IPS-15b (cell line): ENCODE measurements at regions not wholly inside any gene's neighbourhood (a gene's known extent, or its start where the extent isn't known, plus 50 kb on each side); places are given as distances from the start of the nearest gene placed in this dataset.

Experiments
- H3K27me3 ChIP-seq: one replicate; pipeline ENCODE4 v1.6.1; 2013; ENCODE audit warnings: low read length; ENCODE audit not compliant: control insufficient read depth, insufficient read depth
- H3K36me3 ChIP-seq: one replicate; pipeline ENCODE4 v1.6.1; 2013; ENCODE audit warnings: low read length; ENCODE audit not compliant: control insufficient read depth, insufficient read depth
- H3K4me1 ChIP-seq: one replicate; pipeline ENCODE4 v1.6.1; 2013; ENCODE audit warnings: mild to moderate bottlenecking, low read length; ENCODE audit not compliant: control insufficient read depth, insufficient read depth
- H3K4me3 ChIP-seq: one replicate; pipeline ENCODE4 v1.5.1; 2013; ENCODE audit warnings: low read depth, low read length
- H3K9ac ChIP-seq: one replicate; pipeline ENCODE4 v1.6.1; 2013; ENCODE audit warnings: low read depth, mild to moderate bottlenecking, low read length
- H3K9me3 ChIP-seq: one replicate; pipeline ENCODE4 v1.6.1; 2013; ENCODE audit warnings: mild to moderate bottlenecking, low read length; ENCODE audit not compliant: control insufficient read depth, insufficient read depth

DNA sequence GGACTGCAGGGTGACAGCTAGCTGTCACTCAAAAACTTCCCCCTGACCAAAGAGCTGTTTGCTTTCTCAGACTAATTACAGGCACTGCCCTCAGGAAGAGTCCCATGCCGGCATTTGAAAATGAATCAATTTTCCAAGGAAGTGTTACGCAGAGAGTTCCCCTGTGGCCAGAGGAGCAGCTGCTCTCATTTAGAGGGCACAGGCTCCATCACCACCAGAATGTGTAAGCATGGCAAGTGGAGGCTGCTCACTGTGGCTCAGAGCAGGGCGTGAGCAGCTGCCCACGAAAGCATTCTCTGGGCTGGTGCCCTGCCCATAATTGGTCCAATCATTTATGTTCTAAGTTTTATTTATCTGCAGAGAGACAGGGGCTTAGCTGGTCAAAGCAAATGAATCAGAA lies 202.2 kb downstream of the RAMP3 start:
- no peak overlapping the region for H3K9ac ChIP-seq
- no peaks in the 10 kb centered on the region for H3K27me3 ChIP-seq
- no peaks in the 10 kb centered on the region for H3K4me1 ChIP-seq
- H3K9me3 ChIP-seq, result no peaks in the 10 kb centered on the region
- no peak overlapping the region for H3K4me3 ChIP-seq
- no peaks in the 10 kb centered on the region for H3K36me3 ChIP-seq

DNA sequence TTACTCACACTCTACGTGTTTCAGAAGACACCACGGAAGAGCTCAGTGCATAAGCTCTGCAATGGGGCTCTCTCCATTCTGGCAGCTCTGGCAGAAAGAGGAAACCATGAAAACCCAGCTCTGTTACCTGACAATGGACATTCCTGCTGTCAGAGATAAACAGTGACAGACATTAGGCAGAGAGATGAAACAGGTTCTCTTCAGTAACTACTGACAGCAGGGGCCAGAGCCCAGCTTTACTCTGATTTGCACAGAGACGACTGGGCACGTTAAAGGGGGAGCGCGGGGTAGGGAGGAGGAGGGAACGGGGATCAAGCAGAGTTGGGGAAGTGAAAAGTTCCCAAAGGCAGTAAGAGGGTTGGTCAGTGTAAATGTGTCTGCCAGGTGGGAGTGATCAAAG lies 206.1 kb downstream of the RAMP3 start:
- Histone ChIP-seq H3K9ac (no peak overlapping the region), H3K27me3 (no peaks in the 10 kb centered on the region), H3K9me3 (no peaks in the 10 kb centered on the region), H3K4me1 (no peaks in the 10 kb centered on the region), H3K36me3 (no peaks in the 10 kb centered on the region), H3K4me3 (no peak overlapping the region)

DNA sequence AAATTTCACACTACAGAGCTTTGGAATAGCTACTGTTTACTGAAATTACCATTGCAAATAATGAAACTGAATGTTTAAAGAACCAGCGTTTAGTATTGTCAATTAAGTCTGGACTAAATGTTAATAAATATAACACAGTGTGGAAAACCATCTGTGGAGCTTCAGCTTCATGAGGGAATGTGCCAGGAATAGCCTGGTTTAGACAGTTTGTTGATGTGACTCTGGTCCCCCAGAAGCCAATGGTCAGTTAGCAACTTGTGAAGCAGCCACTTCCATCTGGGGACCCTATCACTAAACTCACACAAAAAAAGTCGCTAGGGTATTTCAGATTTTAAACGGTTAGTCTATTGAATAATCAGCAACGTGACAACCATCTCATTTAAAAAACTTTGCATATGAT lies 207.8 kb downstream of the RAMP3 start:
- H3K4me3 ChIP-seq, result no peak overlapping the region
- no peak overlapping the region for H3K9ac ChIP-seq
- H3K27me3 ChIP-seq, result no peaks in the 10 kb centered on the region
- no peaks in the 10 kb centered on the region for H3K4me1 ChIP-seq
- H3K36me3 ChIP-seq, result no peaks in the 10 kb centered on the region
- no peaks in the 10 kb centered on the region for H3K9me3 ChIP-seq

DNA sequence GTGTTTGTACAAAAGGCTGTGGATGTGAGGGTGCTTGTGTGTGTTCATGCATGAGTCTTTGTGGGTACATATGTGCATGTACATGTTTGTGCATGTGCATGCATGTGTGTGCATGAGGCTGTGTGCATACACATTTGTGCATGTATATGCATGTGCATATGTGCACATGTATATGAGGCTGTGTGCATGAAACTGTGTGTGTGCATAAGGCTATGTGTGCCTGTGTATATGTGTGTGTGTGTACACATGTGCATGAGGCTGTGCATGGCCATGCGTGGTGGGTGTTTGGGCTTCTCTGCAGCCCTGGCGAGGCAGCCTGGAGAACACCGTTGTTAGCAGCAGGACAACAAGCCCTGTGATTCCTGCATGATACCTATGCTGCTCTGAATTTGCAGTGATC lies 207.7 kb upstream of the ADCY1 start:
- Histone ChIP-seq H3K27me3 (no peaks in the 10 kb centered on the region), H3K9ac (no peak overlapping the region), H3K9me3 (no peaks in the 10 kb centered on the region)

DNA sequence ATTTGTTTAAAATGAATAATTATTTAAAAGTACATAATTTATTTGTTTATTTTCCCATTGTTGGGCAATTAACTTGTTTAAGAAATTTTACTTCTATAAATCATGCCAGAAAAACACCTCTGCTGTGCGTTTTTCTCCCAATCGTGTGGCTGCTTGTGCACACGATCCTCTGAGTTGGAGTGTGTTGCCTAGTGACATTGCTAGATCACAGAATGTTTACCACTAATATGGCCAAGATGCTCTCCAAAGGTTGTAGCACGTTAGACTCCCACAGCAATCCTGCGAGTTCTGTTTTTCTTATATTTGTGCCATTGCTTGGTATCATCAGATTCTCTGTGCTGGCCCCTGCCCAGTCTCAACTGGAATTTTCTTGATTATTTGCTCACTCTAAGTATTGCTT lies 207.1 kb upstream of the ADCY1 start:
- Histone ChIP-seq H3K4me3 (no peak overlapping the region), H3K36me3 (no peaks in the 10 kb centered on the region), H3K27me3 (no peaks in the 10 kb centered on the region), H3K9ac (no peak overlapping the region), H3K9me3 (no peaks in the 10 kb centered on the region), H3K4me1 (no peaks in the 10 kb centered on the region)

More for the DNA sequence above, 207.7 kb upstream of the ADCY1 start:
- Histone ChIP-seq H3K4me3 (no peak overlapping the region), H3K4me1 (no peaks in the 10 kb centered on the region), H3K36me3 (no peaks in the 10 kb centered on the region)

DNA sequence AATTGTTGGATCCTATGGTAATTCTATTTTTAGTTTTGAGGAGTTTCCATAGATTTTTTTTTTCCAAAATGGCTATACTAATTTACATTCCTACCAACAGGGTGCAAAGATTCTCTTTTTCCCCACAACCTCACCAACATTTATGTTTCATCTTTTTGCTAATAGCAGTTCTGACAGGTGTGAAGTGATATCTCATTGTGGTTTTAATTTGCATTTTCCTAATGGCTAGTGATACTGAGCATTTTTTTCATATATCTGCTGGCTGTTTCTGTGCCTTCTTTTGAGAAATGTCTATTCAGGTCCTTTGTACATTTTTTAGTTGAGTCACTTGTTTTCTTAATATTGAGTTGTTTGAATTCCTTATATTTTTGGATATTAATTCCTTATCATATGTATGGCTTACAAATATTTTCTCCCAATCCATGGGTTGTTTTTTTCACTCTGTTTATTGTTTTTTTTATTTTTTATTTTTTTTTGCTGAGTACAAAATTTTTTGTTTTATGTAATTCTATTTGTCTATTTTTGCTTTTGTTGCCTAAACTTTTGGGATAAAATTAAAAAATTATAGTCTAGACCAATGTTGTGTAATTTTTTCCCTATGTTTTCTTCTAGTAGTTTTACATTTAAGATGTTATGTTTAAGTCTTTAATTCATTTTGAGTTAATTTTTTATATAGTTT lies 205.9 kb upstream of the ADCY1 start:
- no peaks in the 10 kb centered on the region for H3K27me3 ChIP-seq
- no peaks in the 10 kb centered on the region for H3K36me3 ChIP-seq
- no peak overlapping the region for H3K4me3 ChIP-seq
- H3K4me1 ChIP-seq, result no peaks in the 10 kb centered on the region
- H3K9me3 ChIP-seq, result no peaks in the 10 kb centered on the region
- H3K9ac ChIP-seq, result no peak overlapping the region

DNA sequence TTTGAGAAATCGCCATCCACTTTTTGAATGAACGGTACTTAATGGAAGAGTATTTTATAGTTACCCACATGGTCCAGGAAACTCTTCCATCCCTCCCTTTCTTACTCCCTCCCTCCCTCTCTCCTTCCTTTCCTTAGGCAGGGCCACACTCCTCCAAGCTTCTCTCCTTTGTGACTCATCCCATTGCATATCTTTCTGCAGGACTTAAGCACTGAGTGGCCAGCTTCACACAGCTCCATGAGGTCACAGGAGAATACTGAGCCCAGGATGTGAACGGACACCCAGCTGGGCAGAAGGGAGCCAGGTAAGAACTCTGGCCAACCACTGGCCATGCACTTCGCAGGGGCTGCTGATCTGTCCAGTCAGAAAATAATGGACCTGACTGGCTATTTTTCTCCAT lies 189.7 kb upstream of the ADCY1 start:
- H3K27me3 ChIP-seq, result no peaks in the 10 kb centered on the region
- no peaks in the 10 kb centered on the region for H3K36me3 ChIP-seq
- no peak overlapping the region for H3K4me3 ChIP-seq
- H3K9me3 ChIP-seq, result peaks cover 3% of the 10 kb centered on the region
- H3K4me1 ChIP-seq, result no peaks in the 10 kb centered on the region
- H3K9ac ChIP-seq, result no peak overlapping the region

DNA sequence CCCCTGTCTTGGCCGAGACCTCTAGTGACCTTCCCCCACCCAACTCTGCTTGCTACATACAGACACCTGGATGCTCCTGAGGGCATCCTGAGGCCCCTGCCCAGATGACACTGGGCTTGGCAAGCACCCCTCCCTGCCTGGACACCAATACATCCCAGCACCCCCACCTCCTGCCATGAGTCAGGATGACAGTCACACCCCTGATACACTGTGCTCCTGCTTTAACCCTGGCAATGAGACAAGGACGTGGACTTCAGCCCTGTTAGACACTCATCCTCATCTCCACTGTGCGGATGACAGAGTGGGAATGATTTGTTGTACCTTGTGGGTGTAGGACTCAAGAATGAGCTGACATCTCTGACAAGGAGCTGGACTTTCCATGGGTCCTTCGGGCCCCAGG lies 186.3 kb upstream of the ADCY1 start:
- Histone ChIP-seq H3K4me1 (no peaks in the 10 kb centered on the region), H3K9ac (no peak overlapping the region), H3K4me3 (no peak overlapping the region), H3K9me3 (peaks cover 3% of the 10 kb centered on the region), H3K36me3 (no peaks in the 10 kb centered on the region), H3K27me3 (no peaks in the 10 kb centered on the region)

DNA sequence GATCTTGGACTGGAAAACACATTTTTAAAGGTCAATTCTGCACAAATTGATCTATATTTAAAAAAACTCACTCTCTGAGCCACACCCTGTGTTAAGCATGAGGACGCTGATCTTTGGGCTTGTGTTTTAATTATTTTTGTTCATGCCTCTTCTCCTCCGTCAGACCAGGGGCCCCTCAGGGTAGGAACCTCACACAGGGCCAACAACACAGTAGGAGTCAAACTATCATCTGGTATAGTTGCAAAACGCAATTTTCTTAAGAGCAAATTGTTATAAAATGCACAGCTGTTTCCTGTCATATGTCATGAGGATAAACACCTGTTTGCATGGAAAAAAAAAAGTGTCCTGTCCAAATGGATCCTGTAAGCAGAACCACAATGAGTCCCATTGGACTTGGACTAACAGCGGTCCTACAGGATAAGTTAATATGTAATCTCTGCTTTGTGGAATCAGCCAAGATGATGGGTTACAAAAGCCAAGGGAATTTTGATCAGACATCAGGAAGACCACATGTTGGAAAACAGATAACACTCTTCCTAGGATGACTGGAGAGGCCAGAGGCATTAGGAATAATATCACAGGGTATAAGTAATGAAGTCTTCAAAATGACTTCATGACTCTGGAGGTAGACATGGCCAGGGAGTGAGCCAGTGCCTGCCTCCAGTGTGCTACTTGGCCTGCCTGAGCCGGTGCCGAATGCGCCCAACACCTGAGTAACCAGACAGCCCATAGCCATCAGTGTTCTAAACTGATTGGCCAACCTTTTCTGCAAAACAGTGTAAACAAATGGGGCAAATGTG lies 184.9 kb upstream of the ADCY1 start:
- no peaks in the 10 kb centered on the region for H3K27me3 ChIP-seq
- H3K9ac ChIP-seq, result no peak overlapping the region
- no peaks in the 10 kb centered on the region for H3K36me3 ChIP-seq
- no peaks in the 10 kb centered on the region for H3K9me3 ChIP-seq
- no peaks in the 10 kb centered on the region for H3K4me1 ChIP-seq
- H3K4me3 ChIP-seq, result no peak overlapping the region

DNA sequence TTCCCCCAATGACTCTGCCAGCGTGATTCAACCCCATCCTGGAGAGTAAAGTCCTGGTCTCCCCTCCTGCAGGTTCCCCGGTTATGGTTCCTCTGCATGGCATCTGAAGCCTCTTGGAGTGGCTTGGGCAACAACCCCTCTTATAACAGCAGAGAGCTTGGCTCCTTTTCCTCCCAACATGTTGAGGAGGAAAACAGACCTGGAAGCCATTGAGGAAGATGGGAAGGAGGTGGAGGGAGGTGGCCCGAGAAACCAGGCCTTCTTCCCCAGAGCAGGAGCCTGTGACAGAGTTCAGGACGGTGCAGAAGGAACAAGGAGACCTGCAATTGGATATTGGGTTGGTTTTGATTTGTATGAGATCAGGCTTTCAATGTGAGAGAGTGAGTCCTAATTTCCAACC lies 184.0 kb upstream of the ADCY1 start:
- no peaks in the 10 kb centered on the region for H3K36me3 ChIP-seq
- no peaks in the 10 kb centered on the region for H3K4me1 ChIP-seq
- H3K9me3 ChIP-seq, result no peaks in the 10 kb centered on the region
- H3K9ac ChIP-seq, result no peak overlapping the region
- no peak overlapping the region for H3K4me3 ChIP-seq
- no peaks in the 10 kb centered on the region for H3K27me3 ChIP-seq

DNA sequence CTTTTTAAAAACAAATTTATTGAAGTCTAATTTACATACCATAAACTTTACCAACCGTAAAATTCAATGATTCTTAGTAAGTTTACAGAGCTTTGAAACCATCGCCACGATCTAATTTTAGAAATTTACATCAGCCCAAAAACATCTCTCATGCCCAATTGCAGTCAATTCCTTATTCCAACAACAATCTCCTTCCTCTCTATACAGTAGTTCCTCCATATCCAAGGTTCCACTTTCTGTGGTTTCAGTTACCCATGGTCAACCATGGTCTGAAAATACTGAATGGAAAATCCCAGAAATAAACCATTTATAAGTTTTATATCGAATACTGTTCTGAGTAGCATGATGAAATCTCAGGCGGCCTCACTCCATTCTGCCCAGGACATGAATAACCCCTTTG lies 183.4 kb upstream of the ADCY1 start:
- no peak overlapping the region for H3K9ac ChIP-seq
- no peaks in the 10 kb centered on the region for H3K36me3 ChIP-seq
- no peaks in the 10 kb centered on the region for H3K4me1 ChIP-seq
- H3K4me3 ChIP-seq, result no peak overlapping the region
- H3K27me3 ChIP-seq, result no peaks in the 10 kb centered on the region
- no peaks in the 10 kb centered on the region for H3K9me3 ChIP-seq
